ENCODE measurements at regions not wholly inside any gene's neighbourhood (a gene's known extent, or its start where the extent isn't known, plus 50 kb on each side); places are given as distances from the start of the nearest gene placed in this dataset.
"Not testable (repeated sequence)": the region's sequence is repeated elsewhere in the genome, so short reads cannot be mapped to it uniquely, and the experiment has no call there.

DNA sequence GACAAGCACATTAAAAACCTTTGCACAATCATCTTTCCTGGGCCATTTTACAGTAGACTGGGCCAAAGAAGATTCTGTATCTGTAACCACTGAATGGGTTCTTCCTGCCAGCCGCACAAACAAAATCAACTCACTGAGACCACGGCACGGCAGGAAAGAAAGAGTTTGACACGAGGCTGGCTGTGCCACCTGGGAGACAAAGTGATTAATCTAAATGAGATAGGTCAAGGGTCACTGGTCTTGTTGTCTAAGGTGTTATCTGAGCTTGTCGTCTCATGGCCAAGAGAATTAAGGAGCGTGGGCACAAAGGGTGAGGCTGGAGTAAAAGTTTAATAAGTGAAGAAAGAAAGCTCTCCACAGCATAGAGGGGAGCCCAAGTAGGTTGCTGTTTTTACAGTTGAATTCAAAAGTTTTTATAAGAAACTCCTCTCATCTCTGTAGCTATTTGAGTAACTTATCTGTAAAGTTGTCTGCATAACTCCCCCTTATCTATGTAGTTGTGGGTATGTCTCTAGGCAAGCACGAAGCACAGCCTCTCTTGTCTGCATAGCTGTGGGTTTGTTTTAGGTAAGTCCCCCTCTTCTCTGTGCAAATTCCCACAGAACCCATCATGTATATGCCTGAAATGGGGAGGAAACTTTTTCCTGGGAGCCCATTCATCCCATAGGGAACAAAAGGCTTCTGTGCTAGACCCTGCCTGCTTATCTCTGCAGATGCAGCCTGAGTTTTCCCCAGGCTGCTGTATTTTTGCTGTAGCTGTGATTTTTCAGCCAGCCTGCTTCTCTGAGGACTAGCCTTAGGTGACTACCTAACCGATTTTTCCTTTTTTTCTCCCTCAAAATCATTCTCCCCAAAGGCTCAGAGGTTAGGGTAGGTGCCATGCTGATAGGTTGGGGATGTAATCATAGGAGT, 1314.6 kb upstream of the TMEM132C start:
- no peak for DNase-seq

DNA sequence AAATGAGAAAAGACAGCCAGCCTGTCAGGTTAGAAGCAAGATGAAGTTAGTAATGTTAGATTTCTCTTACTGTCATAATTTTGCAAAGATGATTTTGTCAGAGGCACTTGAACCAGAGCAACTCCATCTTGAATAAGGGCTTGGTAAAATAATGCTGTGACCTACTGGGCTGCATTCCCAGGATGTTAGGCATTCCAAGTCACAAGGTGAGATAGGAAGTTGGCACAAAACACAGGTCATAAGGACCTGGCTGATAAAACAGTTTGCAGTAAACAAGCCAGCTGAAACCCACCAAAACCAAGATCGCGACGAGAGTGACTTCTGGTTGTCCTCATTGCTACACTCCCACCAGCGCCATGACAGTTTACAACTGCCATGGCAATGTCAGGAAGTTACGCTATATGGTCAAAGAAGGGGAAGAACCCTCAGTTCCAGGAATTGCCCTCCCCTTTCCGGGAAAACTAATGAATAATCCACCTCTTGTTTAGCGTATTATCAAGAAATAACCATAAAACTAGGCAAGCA, 1313.5 kb upstream of the TMEM132C start:
- no peak for DNase-seq

DNA sequence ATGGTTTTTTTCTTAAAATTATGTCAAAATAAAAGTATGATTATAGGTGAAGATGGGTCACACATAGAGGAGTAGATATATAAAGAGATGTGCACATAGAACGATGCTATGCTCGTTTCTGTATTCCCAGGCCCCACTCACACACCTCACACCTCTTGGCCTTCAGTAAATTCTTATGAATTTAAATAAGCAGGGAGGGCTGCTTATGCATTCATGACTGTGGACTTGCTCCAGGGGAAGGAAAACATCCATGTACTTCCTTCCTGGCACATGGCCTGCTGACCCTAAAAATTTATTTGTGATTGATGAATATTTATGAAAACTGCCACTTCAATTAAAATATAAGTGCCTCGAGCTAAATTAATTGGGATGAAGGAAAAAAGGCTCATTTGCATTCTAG, 1306.7 kb upstream of the TMEM132C start:
- DNase-seq, result no peak

DNA sequence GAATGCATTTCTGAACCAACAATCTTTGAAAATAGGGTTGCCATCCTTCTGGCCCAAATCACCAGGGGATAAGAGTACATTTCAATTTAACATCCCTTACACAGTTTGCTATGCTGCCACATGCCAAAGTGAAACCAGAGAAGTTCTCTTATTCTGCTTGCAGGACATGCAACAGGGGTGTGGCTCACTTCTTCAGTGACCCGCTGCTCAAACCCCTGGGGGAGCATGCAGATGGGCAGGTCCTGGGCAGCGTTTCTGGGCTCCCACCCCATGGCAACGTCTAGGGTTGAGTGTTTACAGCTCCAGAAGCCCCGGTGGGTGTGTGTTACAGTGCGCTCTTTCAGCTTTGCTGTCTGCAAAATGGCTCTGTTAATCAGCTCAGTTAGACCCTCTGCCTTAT, 1306.3 kb upstream of the TMEM132C start:
- DNase-seq, result no peak

DNA sequence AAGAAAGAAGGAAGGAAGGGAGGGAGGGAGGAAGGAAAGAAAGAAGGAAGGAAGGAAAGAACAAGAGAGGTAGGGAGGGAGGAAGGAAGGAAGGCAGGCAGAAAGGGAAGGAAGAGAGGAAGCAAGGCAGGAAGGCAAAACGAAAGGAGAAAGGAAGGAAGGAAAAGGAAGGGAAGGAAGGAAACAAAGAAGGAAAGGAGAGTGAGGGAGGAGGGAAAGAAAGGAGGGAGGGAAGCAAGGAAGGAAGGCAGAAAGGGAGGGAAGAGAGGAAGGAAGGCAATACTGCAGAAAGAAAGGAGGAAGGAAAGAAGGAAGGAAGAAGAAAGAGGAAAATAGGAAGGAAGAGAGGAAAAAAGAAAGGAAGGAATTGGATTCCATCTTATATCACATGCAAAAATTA, 1303.1 kb upstream of the TMEM132C start:
- no peak for DNase-seq

DNA sequence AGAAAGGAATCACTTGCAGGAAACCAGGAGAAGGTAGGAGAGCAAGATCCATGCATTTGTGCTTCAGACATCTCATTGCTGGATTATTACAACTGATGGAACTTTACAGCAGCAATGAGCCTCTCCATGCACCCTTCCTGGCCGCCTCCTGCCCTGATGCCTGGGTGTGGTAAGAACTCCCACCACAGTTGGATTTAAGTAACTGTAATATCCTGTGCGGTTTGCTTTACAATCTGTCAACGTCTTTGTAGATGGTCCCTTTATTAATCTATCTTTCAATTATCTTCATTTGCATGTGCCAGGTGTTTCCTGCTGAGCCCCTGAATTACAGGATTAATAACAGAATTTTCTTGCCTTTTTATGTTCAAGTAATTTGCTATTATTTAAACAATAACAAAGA, 1300.5 kb upstream of the TMEM132C start:
- no peak for DNase-seq

DNA sequence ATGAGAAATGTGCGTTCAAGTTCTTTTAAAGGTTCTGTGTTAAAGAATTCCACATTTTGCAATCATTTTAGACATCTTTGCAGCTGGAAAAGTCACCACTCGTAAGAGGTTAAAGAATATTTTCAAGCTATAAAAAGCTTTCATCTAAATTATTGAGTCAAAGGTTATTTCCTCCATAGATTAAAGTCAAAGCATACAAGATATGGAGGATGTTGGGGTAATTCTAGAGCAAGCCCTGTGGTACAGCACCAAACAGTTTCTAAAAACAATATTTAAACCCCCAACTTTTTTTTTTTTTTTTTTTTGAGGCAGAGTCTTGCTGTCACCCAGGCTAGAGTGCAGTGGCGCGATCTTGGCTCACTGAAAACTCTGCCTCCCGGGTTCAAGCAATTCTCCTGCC, 1299.8 kb upstream of the TMEM132C start:
- no peak for DNase-seq

DNA sequence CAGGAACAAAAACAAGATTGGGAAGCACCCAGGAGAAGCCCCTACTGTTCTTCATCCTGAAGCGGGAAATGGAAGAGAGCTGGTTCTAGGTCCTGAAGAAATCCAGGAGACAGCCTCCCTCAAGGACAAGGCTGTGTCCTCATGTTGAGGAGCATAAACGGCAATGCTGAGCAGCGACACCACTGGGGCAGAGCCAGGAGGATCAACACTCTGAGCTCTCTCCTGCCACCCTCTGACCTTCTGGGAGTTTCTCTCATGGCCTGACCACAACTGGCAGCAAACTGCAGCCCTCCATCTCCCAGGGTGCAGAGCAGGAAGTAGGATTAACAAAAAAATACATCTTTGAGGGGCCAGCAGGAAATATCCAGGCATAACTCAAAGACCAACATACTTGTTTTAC, 1292.2 kb upstream of the TMEM132C start:
- no peak for DNase-seq

DNA sequence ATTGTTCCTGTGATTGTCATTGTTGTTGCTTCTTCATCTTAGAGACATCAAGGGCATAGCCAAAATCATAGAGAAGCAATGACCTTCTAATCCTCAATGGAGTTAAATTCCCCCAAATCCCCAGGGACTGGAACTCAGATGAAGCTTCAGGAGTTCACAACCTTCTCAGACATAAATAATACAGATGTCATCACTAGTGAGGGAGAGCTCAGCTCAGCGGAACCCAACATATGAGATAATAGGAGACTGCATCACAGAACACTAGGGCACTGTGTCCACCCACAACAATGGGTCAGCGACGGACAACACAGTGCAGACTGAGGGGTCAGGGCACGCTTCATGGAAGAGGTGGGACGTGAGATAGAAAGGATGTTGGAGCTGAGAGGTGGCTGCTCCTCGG, 1290.4 kb upstream of the TMEM132C start:
- no peak for DNase-seq

DNA sequence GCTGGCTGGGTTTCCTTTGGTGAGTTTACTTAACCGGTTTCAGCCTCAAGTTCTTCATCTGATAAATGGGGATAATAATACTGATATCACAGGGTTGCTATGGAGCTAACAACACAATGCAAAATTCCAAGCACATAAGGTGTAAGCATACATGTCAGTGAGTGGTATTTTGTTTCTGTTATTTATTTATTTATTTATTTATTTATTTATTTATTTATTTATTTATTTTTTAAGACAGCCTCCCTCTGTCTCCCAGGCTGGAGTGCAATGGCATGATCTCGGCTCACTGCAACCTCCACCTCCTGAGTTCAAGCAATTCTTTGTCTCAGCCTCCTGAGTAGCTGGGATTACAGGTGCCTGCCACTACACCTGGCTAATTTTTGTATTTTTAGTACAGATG, 1287.4 kb upstream of the TMEM132C start:
- not testable (repeated sequence) for DNase-seq

DNA sequence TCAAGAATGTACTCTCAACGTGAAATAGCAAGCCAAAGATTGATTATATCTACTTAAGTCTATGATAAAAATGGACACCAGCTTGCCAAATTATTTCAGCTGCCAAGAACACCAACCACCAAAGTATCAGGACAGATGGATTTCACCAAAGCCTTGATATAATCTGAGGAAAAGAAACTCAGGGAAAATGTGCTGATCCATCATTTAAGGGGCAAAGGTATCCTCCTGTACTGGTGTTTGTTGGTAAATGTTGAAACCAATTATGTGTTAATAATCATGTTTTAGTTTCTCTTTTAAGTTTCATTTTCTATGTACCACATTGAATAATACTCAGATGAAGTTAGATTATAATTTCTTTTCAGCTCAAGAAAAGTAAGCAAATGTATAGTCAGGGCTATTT, 1284.3 kb upstream of the TMEM132C start:
- no peak for DNase-seq

DNA sequence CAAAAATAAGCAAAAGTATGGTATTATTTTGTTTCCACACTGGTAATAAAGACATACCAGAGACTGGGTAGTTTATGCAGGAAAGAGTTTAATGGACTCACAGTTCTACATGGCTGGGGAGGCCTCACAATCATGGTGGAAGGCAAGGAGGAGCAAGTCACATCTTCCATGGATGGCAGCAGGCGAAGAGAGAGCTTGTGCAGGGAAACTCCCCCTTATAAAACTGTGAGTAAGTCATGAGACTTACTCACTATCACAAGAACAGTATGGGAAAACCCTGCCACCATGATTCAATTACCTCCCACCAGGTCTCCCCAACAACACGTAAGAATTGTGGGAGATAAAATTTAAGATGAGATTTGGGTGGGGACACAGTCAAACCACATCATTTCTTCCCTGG, 1283.2 kb upstream of the TMEM132C start:
- DNase-seq, result not testable (repeated sequence)

DNA sequence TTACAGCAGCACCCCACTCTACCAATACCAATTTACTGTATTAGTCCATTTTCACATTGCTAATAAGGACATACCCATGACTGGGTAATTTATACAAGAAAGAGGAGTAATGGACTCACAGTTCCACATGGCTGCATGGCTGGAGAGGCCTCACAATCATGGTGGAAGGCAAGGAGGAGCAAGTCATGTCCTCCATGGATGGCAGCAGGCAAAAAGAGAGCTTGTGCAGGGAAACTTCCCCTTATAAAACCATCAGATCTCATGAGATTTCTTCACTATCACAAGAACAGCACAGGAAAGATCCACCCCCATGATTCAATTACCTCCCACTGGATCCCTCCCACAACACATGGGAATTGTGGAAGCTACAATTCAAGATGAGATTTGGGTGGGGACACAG, 1281.3 kb upstream of the TMEM132C start:
- DNase-seq, result not testable (repeated sequence)

DNA sequence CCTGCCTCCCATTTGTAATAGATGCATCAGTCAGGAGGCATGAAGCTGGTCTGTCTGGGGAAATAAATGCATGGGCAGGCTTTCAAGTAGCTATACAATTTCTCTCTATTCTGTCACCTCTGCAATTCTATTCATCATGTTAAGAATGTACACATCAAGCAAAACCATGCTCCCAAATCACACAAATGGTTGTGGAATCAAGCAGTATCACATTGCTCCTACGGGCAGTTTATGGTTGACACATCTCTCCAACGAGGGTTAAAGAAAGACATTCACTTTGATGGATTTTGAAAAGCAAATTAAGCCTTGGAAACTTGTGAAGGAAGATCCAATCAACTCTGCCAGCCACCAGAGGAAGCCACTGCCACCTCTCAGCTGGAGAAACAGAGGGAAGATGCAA, 1277.4 kb upstream of the TMEM132C start:
- DNase-seq, result no peak

DNA sequence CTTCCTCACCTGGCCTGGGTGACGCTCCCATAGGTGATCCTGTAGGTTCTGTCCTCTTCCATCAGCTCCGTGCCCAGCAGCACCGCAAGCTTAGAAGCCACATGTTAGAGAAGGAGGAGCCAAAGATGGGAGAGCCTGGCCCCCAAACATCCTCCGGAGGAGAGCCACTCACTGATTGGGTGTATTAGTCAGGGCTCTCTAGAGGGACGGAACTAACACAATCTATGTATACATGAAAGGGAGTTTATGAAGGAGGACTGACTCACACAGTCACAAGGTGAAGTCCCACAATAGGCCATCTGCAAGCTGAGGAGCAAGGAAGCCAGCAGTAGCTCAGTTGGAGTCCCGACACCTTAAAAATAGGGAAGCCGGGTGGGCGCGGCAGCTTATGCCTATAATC, 1273.1 kb upstream of the TMEM132C start:
- DNase-seq, result no peak

DNA sequence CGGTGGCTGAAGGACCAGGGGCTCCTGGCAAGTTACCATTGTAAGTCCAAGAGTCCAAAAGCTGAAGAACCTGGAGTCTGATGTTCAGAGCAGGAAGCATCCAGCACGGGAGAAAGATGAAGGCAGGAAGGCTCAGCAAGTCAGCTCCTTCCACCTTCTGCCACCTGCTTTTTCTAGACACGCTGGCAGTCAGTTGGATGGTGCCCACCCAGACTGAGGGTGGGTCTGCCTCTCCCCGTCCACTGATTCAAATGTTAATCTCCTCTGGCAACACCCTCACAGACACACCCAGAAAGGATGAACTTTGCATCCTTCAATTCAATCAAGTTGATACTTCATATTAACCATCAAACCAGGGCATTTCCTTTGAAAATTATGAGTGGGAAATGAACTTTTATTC, 1272.4 kb upstream of the TMEM132C start:
- no peak for DNase-seq

DNA sequence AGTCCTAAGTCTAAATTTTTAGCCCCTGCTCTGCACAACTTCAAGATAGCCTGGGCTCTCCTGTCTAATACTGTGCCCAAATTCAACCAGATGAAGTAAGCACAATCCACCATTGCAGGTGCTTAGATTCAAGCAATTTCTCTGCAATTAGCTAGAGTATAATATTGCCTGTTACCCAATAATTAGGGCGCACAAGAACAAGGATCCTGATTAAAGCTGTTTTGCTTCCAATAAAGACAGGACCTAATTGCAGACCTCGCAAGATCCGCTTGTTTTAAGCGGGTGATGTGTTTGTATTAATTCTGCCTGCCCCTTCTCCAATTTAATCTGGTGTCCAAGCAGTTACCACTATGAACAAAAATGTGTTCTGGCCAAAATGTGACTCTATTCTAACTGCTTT, 1268.9 kb upstream of the TMEM132C start:
- no peak for DNase-seq

DNA sequence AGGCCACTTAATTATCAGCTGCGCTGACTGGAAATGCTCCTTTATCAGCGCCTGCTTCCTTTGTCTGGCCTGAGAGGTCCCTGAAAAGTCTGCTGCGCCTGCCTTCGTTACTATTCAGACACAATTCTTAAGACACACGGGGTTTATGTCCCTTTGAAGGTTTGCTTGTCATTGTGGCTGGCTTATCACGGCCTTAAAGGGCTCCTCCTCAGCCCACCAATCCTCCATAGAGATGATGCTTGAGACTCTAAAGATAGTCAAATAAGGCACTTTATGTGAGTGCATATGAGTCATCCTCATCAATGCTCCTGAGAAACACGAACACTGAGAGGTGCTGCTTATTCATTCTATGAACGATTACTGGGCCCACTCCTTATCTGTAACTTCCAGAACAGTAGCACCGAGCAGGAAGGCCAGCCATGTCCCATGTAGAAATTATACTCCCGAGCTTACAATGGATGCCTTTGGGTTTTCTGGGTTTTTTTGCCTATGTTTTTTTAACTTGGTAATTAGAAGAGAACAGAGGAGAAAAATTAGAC, 1268.2 kb upstream of the TMEM132C start:
- DNase-seq, result no peak

DNA sequence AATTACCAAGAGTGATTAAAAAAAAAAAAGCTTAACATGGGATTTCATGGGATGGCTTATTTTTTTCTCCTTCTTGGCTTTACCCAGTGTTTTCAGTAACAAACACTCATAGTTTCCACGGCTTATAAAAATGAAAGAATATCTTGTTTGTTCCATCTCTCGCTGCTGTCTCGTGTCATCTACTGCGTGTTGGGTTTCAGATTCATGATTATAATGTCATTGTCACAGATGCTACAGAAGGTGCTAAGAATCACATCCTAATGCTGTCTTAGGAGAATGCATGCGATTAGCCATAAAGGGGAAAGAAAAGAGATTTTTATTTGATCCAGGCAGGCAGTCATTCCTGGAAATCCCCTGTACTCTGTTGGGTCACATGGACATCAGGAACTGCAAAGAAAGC, 1267.6 kb upstream of the TMEM132C start:
- DNase-seq, result no peak

DNA sequence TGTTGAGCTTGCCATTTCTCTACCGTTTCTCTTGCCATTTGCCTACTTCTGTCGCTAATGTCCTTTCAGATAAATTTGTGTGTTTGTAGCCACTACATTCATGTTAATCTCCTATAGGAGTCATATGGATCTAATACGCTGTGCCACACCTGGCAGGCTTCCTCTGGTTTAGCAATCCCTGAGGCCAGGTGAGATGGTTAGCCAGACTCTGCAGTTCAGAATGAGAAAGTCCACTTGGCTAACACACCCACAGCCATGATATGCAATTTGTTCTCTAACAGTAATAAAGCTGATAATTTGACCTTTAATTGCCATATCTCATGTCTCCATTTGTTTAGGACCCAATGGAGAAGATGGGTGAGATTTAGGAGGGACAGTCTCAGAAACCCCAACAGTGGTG, 1261.6 kb upstream of the TMEM132C start:
- no peak for DNase-seq

DNA sequence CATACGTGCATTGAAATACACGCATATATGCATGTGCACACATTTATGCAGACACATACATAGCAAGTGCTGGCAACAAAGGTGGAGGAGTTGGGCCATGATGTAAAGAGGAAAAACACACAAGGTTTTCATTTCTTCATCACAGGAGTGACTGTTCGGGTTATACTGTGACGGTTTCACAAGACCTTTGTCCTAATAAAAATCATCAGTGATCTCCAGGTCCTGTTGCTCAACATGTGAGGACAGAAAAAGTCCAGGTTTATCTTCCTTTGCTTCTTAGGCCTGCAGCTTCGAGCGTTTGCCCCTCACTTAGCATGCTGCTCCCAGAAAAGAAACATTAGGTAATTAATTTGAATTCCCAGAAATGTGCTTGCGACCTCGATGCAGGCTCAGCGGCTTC, 1260.0 kb upstream of the TMEM132C start:
- no peak for DNase-seq

DNA sequence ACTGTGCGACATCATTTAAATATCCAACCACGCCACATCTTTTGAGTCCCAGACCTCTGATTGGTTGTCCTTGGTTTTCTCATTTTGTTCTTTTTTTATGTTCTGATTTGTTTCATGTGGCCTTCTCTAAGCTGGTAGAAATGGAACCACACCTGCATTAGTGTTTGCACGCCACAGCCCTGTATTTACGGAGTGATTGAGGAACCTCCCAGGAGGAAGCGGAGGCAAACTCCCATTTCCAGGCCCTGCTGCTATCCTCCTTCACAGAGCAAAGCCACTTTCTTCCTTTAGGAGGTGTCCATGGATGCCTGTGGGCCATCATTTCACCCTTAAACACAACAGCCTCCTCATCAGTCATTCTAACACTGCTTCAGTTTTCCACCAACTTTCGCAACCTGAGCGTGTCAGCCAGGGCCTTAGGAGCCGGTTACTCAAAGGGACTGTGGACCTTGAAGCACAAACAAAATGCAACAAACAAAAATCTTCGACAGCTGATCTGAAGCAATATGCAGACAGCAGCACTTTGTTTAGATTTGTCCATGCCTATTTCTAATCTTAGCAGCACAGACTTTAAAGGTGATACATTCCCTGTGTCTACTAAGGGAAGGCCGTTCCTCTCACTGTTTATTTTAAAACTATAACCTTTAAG, 1258.1 kb upstream of the TMEM132C start:
- no peak for DNase-seq

DNA sequence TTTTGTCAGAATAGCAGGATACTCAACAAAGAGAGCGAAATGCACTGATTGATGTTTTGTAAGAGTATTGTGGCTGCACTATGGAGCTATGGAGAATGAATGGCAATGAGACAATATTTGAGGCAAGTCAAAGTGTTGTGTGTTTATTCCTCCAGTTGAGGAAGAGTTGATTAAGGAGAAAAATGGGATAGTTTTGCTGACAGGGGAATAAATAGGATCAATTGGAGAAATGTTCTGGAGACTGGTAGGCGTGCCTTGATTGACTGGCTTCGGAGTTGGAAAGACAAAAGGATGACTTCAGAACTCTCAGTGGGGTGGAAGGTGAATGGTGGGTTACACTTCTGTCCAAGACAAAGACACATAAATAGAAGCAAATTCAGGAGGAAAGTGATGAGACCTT, 1254.9 kb upstream of the TMEM132C start:
- DNase-seq, result no peak

DNA sequence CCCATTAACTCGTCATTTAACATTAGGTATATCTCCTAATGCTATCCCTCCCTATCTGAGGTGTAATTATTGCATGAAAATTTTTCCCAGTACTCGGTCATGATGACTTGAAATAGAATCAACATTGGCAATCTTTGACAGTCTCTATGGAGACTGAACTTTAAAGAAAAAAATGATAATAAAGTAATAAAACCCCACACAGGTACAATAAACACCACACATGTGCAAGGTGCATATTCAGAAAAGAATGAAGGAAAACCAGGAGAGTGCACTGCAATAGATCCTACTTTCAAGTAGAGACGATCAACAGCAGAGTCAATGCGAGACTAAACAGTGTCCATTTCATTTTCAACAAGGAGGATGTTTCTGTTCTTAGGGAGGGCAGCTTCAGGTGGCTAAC, 1253.8 kb upstream of the TMEM132C start:
- no peak for DNase-seq

All from CD4-positive, alpha-beta T cell treated with Interleukin-4 for 1 hour (primary cell).